ENCODE measurements at regions not wholly inside any gene's neighbourhood (a gene's known extent, or its start where the extent isn't known, plus 50 kb on each side); places are given as distances from the start of the nearest gene placed in this dataset.

DNA sequence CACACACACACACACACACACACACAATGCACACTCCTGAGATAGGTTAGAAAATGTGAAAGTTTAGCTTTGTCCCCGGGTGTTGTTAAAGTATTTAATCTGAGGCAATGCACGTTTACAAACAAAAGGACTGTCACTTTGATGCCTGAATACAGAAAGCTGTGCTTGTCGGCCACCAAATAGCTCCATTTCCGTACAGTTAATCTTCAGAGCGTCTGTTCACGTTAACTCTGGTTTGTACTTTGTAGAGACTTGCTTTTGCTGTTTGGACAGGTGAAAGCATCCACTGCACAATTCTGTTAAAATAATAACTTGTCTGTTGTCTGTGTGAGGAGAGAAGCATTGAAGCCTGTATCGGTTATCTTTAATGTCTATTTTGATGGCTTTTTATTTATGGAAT lies 267.8 kb downstream of the FGF9 start:
- Mint-ChIP-seq H3K4me3 (no peak overlapping the region), H3K36me3 (ENCODE audit: low read depth) (no peaks in the 10 kb centered on the region), H3K9me3 (peaks cover 17% of the 10 kb centered on the region), H3K27me3 (ENCODE audit: insufficient read depth) (peaks cover 2% of the 10 kb centered on the region), H3K27ac (no peak overlapping the region), H3K4me1 (no peaks in the 10 kb centered on the region)
- Histone ChIP-seq H3K27ac (ENCODE audit: low read depth, low read length) (no peak overlapping the region), H3K4me3 (ENCODE audit: low read length) (no peak overlapping the region), H3K27me3 (ENCODE audit: control insufficient read depth, insufficient read depth, low read length, poor library complexity, severe bottlenecking) (no peaks in the 10 kb centered on the region), H3K9ac (ENCODE audit: extremely low read depth, low read length, poor library complexity, severe bottlenecking) (no peak overlapping the region), H3K9me3 (ENCODE audit: control insufficient read depth, low read length) (peaks cover 4% of the 10 kb centered on the region), H3K36me3 (ENCODE audit: control insufficient read depth, insufficient read depth, low read length) (no peaks in the 10 kb centered on the region), H3K4me1 (ENCODE audit: control insufficient read depth, insufficient read depth, low read length) (no peaks in the 10 kb centered on the region)
- no peak for DNase-seq
- TF ChIP-seq, protein P1, sequence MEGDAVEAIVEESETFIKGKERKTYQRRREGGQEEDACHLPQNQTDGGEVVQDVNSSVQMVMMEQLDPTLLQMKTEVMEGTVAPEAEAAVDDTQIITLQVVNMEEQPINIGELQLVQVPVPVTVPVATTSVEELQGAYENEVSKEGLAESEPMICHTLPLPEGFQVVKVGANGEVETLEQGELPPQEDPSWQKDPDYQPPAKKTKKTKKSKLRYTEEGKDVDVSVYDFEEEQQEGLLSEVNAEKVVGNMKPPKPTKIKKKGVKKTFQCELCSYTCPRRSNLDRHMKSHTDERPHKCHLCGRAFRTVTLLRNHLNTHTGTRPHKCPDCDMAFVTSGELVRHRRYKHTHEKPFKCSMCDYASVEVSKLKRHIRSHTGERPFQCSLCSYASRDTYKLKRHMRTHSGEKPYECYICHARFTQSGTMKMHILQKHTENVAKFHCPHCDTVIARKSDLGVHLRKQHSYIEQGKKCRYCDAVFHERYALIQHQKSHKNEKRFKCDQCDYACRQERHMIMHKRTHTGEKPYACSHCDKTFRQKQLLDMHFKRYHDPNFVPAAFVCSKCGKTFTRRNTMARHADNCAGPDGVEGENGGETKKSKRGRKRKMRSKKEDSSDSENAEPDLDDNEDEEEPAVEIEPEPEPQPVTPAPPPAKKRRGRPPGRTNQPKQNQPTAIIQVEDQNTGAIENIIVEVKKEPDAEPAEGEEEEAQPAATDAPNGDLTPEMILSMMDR (conservative IDR thresholded peaks at IDR 0.05): no peak
- 85 to 92% methylated on average over 6 to 7 of the region's 7 CpGs for WGBS, 2 experiments (ENCODE audit: insufficient coverage in 1 of 2, insufficient read length in 1 of 2)

DNA sequence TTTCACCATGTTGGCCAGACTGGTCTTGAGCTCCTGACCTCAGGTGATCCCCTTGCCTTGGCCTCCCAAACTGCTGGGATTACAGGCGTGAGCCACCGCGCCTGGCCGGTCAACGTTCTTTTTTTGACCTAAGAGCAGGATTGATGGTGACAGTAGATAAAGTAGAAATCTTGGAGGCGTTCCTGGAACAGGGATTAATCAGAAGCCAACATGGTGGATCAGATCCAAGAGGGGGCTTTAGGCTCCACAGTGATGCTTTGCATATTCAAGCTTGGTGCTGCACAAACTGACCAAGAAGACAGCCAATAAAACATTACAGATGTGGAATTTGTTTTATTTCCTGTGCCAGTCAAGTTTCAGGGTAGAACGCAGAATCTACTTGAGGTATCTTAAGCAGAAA lies 271.2 kb downstream of the FGF9 start:
- no peak overlapping the region for H3K27ac ChIP-seq (ENCODE audit: low read depth, low read length)
- H3K4me3 ChIP-seq (ENCODE audit: low read length): no peak overlapping the region
- H3K4me1 ChIP-seq (ENCODE audit: control insufficient read depth, insufficient read depth, low read length): no peaks in the 10 kb centered on the region
- H3K27me3 ChIP-seq (ENCODE audit: control insufficient read depth, insufficient read depth, low read length, poor library complexity, severe bottlenecking): no peaks in the 10 kb centered on the region
- no peak overlapping the region for H3K4me3 Mint-ChIP-seq
- H3K27me3 Mint-ChIP-seq (ENCODE audit: insufficient read depth): peaks cover 5% of the 10 kb centered on the region
- peaks cover 52% of the 10 kb centered on the region for H3K9me3 Mint-ChIP-seq
- DNase-seq: no peak
- TF ChIP-seq, protein P1 (conservative IDR thresholded peaks at IDR 0.05): no peak
- peaks cover 32% of the 10 kb centered on the region for H3K9me3 ChIP-seq (ENCODE audit: control insufficient read depth, low read length)
- no peak overlapping the region for H3K9ac ChIP-seq (ENCODE audit: extremely low read depth, low read length, poor library complexity, severe bottlenecking)
- no peaks in the 10 kb centered on the region for H3K4me1 Mint-ChIP-seq
- WGBS, 2 experiments (ENCODE audit: insufficient coverage in 1 of 2, insufficient read length in 1 of 2): 93 to 94% methylated on average over 7 of the region's 7 CpGs
- H3K27ac Mint-ChIP-seq: no peak overlapping the region
- no peaks in the 10 kb centered on the region for H3K36me3 ChIP-seq (ENCODE audit: control insufficient read depth, insufficient read depth, low read length)
- peaks cover 8% of the 10 kb centered on the region for H3K36me3 Mint-ChIP-seq (ENCODE audit: low read depth)

DNA sequence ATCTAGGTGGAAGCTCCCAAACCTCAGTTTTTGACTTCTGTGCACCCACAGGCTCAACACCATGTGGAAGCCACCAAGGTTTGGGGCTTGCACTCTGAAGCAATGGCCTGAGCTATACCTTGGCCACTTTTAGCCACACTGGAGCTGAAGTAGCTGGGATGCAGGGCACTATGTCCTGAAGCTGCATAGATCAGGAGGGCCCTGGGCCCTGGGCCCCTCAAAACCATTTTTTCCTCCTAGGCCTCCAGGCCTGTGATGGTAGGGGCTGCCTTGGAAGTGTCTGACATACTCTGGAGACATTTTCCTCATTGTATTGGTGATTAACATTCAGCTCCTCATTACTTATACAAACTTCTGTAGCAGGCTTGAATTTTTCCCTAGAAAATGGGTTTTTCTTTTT lies 273.7 kb downstream of the FGF9 start:
- Mint-ChIP-seq H3K36me3 (ENCODE audit: low read depth) (peaks cover 8% of the 10 kb centered on the region), H3K27me3 (ENCODE audit: insufficient read depth) (peaks cover 5% of the 10 kb centered on the region)
- no peaks in the 10 kb centered on the region for H3K27me3 ChIP-seq (ENCODE audit: control insufficient read depth, insufficient read depth, low read length, poor library complexity, severe bottlenecking)

More for the DNA sequence above, 273.7 kb downstream of the FGF9 start:
- H3K4me1 Mint-ChIP-seq: no peaks in the 10 kb centered on the region
- Histone ChIP-seq H3K27ac (ENCODE audit: low read depth, low read length) (no peak overlapping the region), H3K36me3 (ENCODE audit: control insufficient read depth, insufficient read depth, low read length) (no peaks in the 10 kb centered on the region), H3K4me3 (ENCODE audit: low read length) (no peak overlapping the region), H3K9me3 (ENCODE audit: control insufficient read depth, low read length) (peaks cover 32% of the 10 kb centered on the region), H3K9ac (ENCODE audit: extremely low read depth, low read length, poor library complexity, severe bottlenecking) (no peak overlapping the region), H3K4me1 (ENCODE audit: control insufficient read depth, insufficient read depth, low read length) (no peaks in the 10 kb centered on the region)
- no peak for DNase-seq
- no peak overlapping the region for H3K27ac Mint-ChIP-seq
- TF ChIP-seq, protein P1 (conservative IDR thresholded peaks at IDR 0.05): no peak
- H3K9me3 Mint-ChIP-seq: peaks cover 56% of the 10 kb centered on the region
- no peak overlapping the region for H3K4me3 Mint-ChIP-seq
